ENCODE measurements at regions not wholly inside any gene's neighbourhood (a gene's known extent, or its start where the extent isn't known, plus 50 kb on each side); places are given as distances from the start of the nearest gene placed in this dataset.

- Mint-ChIP-seq H3K27ac (no peak overlapping the region), H3K4me3 (no peak overlapping the region), H3K36me3 (ENCODE audit: low read depth) (no peaks in the 10 kb centered on the region), H3K9me3 (no peaks in the 10 kb centered on the region), H3K27me3 (ENCODE audit: insufficient read depth, low read depth, poor library complexity) (peaks cover 11% of the 10 kb centered on the region), H3K4me1 (no peaks in the 10 kb centered on the region)
- Histone ChIP-seq H3K4me3 (no peak overlapping the region), H3K4me2 (no peak overlapping the region), H3K9me2 (ENCODE audit: insufficient read depth) (no peaks in the 10 kb centered on the region), H3K27ac (ENCODE audit: low read depth) (no peak overlapping the region), H3K36me3 (ENCODE audit: insufficient read depth) (no peaks in the 10 kb centered on the region), H3K4me1 (ENCODE audit: insufficient read depth) (no peaks in the 10 kb centered on the region), H4K20me1 (replicated peaks; ENCODE audit: insufficient read depth) (no peaks in the 10 kb centered on the region), H3F3A (replicated peaks; ENCODE audit: low read depth) (no peaks in the 10 kb centered on the region), H2AFZ (no peak overlapping the region), H3K27me3 (ENCODE audit: insufficient read depth) (no peaks in the 10 kb centered on the region), H3K79me2 (replicated peaks; ENCODE audit: insufficient read depth) (no peaks in the 10 kb centered on the region)
- ATAC-seq = no peak
- DNase-seq (ENCODE audit: low spot score) = no peak
- TF ChIP-seq JUNB (IDR thresholded peaks at IDR 0.05; ENCODE audit: unreplicated experiment) (no peak), POLR2AphosphoS5 (IDR thresholded peaks at IDR 0.05; ENCODE audit: low read depth) (no peak), ETS1 (IDR thresholded peaks at IDR 0.05) (no peak), ZNF114 (CRISPR knock-in tag; IDR thresholded peaks at IDR 0.05) (no peak), CTCF (conservative IDR thresholded peaks at IDR 0.05; ENCODE audit: low read depth in 2 of 2) (no peak), REST (IDR thresholded peaks at IDR 0.05; ENCODE audit: unreplicated experiment) (no peak), EZH2phosphoT487 (IDR thresholded peaks at IDR 0.05; ENCODE audit: unreplicated experiment) (no peak), STAT1 (IDR thresholded peaks at IDR 0.05; ENCODE audit: unreplicated experiment) (no peak), NANOG (IDR thresholded peaks at IDR 0.05; ENCODE audit: borderline replicate concordance) (no peak), ZNF462 (CRISPR knock-in tag; IDR thresholded peaks at IDR 0.05) (no peak), CREB1 (CRISPR knock-in tag; IDR thresholded peaks at IDR 0.05; ENCODE audit: low read depth) (no peak), EZH2 (IDR thresholded peaks at IDR 0.05; ENCODE audit: low read depth, unreplicated experiment) (no peak), ZNF331 (CRISPR knock-in tag; IDR thresholded peaks at IDR 0.05; ENCODE audit: low read depth) (no peak)
Observed at GRCh38 chr21:43297989-43298388, 128.9 kb downstream of the SIK1 start.

All from GM23338 (cell line).